ENCODE measurements at regions not wholly inside any gene's neighbourhood (a gene's known extent, or its start where the extent isn't known, plus 50 kb on each side); places are given as distances from the start of the nearest gene placed in this dataset.
"Not testable (repeated sequence)": the region's sequence is repeated elsewhere in the genome, so short reads cannot be mapped to it uniquely, and the experiment has no call there.

- ATAC-seq (ENCODE audit: low FRiP score) (no peak), DNase-seq (ENCODE audit: low spot score) (no peak)
- no peak for TF ChIP-seq CTCF (IDR thresholded peaks at IDR 0.05)
Measured at GRCh38 chr15:39415634-39416033, 165.2 kb upstream of the THBS1 start.

GRCh38 chr15:39416258-39416657 is 164.6 kb upstream of the THBS1 start:
- TF ChIP-seq CTCF (IDR thresholded peaks at IDR 0.05), result no peak
- DNase-seq (ENCODE audit: low spot score) (no peak), ATAC-seq (ENCODE audit: low FRiP score) (no peak)

GRCh38 chr15:39417366-39418134 is 163.3 kb upstream of the THBS1 start:
- DNase-seq (ENCODE audit: low spot score) (no peak), ATAC-seq (ENCODE audit: low FRiP score) (no peak)
- TF ChIP-seq CTCF (IDR thresholded peaks at IDR 0.05), result no peak

GRCh38 chr15:39419651-39420050 is 161.2 kb upstream of the THBS1 start:
- no peak for TF ChIP-seq CTCF (IDR thresholded peaks at IDR 0.05)
- DNase-seq (ENCODE audit: low spot score), result no peak
- no peak for ATAC-seq (ENCODE audit: low FRiP score)

- not testable (repeated sequence) for DNase-seq (ENCODE audit: low spot score); ATAC-seq (ENCODE audit: low FRiP score)
Measured at GRCh38 chr15:39420123-39420852, 160.6 kb upstream of the THBS1 start.

- ATAC-seq (ENCODE audit: low FRiP score); DNase-seq (ENCODE audit: low spot score): not testable (repeated sequence)
Measured at GRCh38 chr15:39420853-39421192, 160.1 kb upstream of the THBS1 start.

- DNase-seq (ENCODE audit: low spot score) (no peak), ATAC-seq (ENCODE audit: low FRiP score) (peak; percentile 70)
- TF ChIP-seq CTCF (IDR thresholded peaks at IDR 0.05), result no peak
Measured at GRCh38 chr15:39426552-39427532, 154.0 kb upstream of the THBS1 start.
